ENCODE measurements at regions not wholly inside any gene's neighbourhood (a gene's known extent, or its start where the extent isn't known, plus 50 kb on each side); places are given as distances from the start of the nearest gene placed in this dataset.
A peak's percentile ranks its signal among the peaks of the same experiment; 100 is the strongest.

DNA sequence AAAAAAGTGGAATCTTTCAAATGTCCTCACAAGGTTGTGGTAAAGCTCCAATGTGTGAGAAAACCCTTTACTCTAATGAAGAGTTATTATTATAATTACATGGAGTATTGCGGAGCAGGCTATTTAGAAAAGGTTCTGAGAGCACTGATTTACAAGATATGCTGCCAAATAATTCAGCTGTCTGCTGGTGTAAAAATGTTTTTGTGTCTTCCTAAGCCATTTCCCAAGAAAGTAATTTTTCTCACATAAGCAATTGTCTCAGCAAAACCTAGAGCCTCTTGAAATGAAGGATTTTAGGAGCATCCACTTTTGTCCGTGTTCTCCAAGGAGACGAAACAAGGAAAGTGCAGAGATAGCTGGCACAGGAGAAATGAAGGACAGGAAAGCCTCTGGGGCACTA, 229.6 kb upstream of the STARD13 start:
- no peak for DNase-seq (ENCODE audit: low read depth, low spot score)

GRCh38 chr13:33518452-33518851, 232.9 kb upstream of the STARD13 start:
- DNase-seq (ENCODE audit: low read depth, low spot score): no peak

DNA sequence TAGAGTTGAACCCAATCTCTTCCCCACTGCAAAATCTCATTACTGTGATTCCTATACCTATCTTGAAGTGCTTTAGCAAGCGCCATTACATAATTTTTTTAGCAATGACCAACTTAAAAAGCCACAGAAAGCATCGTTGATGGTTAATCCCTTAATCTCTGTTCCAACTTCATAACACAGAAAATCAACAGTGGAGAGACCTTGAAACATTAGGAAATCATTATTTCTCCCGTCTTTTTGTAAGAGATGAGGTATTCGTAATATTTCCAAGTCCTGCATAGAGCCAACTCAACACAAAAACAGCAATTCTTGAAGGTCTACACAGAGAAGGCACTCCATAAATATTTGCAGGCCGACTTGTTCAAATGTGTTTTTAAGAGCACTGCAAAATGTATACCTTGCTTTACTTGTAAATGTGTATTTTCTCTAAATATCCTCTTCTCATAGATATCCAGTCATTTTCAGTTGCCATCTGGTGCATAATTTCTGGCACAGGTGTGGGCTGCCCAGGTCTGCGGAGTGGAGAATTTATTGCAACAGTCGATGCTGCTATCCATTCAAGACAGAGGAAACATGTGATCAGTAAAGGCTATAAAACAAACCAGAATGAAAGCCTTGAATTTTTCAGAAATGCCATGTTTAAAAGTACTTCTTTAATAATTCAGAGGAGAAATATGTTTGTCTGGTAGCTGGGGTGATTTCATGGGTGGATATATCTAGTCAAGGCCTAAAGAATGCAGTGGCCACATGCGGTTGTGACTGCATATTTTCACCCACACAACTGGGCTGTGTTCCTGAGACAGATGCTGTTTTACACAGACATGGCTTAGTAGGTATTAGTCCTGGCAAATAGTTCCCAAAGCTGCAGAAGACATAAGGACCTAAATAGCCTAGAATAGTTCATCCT, 234.3 kb upstream of the STARD13 start:
- no peak for DNase-seq (ENCODE audit: low read depth, low spot score)

DNA sequence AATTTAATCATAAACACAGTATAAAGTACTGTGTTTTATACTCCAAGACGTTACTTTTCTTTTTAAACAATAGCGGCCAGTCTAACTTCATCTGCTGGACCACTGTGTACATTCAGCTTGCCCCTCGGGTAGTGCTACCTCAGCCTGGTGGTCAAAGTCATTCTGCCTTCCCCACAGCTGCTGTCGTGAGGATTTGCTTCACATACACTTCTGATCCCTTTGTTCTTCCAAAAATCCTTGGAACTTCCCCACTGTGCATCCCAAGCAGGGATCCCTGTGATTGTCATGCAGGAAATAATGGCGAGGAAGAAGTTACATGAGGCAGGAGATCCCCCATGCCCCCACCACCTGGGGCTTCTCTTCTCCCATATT, 234.9 kb upstream of the STARD13 start:
- no peak for DNase-seq (ENCODE audit: low read depth, low spot score)

GRCh38 chr13:33524086-33524485, 238.5 kb upstream of the STARD13 start:
- DNase-seq (ENCODE audit: low read depth, low spot score): no peak

GRCh38 chr13:33525763-33526162, 240.2 kb upstream of the STARD13 start:
- DNase-seq (ENCODE audit: low read depth, low spot score): no peak

DNA sequence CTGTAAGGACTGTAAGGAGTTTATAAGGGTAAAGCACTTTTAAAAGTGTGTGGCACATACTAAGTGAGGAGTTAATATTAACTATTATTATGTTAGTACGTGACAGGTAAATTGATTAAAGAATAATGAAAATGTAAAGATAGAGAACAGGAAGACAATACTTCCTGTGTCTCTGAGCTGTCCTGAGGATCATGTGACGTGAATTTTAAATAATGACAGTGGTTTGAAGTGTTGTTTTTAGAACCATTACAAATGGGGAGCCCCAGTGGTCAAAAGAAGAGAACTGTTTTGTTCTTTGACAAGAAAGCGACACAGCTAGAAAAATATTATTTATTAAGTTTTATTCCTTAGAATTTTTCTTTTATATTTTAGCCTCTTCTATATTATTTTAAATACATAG, 241.2 kb upstream of the STARD13 start:
- no peak for DNase-seq (ENCODE audit: low read depth, low spot score)

DNA sequence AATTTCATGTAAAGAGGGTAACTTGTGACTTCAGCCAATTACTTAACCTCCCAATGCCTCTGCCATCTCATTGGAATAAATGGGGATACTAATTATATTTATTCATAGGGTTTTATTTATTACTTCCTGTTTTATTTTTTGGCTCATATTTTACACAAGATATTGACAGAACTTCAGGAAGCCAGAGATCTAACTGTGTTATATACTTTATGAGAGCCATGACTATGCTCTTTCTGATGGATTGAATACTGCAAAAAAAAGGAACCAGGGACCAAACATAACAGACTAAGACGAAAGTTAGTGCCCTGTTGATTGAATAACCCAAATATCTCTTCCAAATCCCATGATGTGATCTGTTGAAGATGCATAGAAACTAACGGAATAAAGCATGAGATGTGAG, 243.3 kb upstream of the STARD13 start:
- no peak for DNase-seq (ENCODE audit: low read depth, low spot score)

GRCh38 chr13:33531484-33531883, 245.9 kb upstream of the STARD13 start:
- no peak for DNase-seq (ENCODE audit: low read depth, low spot score)

DNA sequence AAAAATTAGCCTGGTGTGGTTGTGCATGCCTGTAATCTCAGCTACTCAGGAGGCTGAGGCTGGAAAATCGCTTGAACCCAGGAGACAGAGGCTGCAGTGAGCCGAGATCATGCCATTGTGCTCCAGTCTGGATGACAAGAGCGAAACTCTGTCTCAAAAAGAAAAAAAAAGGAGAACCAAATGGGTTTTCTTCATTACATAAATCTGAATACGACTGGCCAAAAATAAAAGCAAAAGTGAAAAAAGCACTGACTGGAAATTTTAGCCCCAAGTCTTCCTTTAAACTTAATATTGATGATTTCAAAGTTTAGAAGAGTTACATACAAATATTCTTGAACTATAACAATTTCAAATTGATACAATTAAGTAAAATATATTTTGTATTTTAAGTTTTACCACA, 249.5 kb upstream of the STARD13 start:
- no peak for DNase-seq (ENCODE audit: low read depth, low spot score)

DNA sequence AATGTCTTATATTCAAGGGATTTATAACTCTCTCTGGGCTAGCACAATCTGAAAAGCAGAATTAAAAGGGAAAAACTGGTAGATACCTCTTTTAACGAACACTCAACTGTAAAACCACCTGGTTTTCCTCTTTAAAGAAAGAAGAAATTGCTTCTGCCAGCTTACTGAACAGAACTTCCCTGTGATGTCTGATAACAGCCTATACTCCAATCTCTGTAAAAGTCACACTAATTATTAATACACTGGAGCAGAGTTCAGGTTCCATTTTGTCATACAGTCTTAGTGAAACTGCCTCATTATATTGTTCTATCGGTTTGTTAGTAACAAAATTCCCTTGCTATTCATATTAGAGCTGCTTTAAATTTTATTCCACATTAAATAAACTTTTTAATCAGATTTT, 251.0 kb upstream of the STARD13 start:
- no peak for DNase-seq (ENCODE audit: low read depth, low spot score)

- no peak for DNase-seq (ENCODE audit: low read depth, low spot score)
Observed at GRCh38 chr13:33537026-33537425, 251.5 kb upstream of the STARD13 start.

DNA sequence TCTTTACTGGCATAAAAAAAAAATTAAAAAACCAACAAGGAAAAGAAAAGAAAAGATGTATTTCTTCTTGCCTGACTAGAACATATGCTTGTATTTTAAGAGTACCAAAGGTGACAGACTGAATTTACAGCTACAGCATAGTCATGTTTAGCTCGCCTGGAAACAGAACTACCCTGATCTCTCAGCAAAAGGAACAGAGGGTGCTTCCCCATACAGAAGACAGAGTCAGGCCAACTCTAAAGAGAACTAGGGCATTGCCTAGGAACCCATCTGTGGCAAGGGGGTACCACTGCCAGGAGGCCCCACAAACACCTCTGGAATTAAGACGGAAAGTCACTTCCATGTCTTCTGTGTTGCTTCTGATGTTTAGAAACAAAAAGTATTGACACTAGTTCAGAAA, 252.1 kb upstream of the STARD13 start:
- DNase-seq (ENCODE audit: low read depth, low spot score): no peak

- no peak for DNase-seq (ENCODE audit: low read depth, low spot score)
Observed at GRCh38 chr13:33541456-33541855, 255.9 kb upstream of the STARD13 start.

DNA sequence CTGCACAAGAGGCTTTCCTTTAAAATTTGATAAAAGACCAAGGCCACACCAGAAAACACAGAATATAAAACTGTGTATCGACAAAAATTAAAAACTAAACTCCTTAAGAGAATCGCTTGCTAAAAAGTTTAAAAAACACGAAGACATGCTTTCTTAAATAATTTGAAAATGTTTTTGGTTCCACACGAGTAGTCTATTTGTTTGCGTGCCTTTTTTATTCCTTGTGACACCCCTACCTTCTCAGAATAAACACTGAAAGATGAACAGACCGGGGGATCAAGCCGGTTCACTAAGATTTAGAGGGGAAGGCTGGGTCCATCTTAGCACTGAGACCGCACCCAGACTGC, 256.4 kb upstream of the STARD13 start:
- no peak for DNase-seq (ENCODE audit: low read depth, low spot score)

GRCh38 chr13:33542309-33543088, 256.9 kb upstream of the STARD13 start:
- DNase-seq (ENCODE audit: low read depth, low spot score): peak; percentile 76

DNA sequence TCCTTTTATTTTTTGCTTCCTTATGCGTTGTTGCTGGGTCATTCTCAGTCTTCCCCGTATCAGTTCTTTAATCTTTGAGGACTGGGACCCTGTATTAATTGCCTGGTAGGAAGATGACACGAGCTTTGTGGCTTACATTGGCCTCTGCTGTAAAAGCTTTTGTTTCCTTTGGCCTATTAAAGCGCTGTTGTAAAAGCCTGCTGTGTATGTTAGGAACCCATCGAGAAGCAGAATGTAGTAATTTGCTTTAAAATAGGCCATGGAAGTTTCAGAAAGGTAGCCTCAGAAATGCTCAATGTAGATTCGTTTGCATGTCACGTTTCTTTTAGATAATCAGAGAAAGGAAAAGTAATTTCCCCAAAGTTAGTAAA, 257.5 kb upstream of the STARD13 start:
- no peak for DNase-seq (ENCODE audit: low read depth, low spot score)

DNA sequence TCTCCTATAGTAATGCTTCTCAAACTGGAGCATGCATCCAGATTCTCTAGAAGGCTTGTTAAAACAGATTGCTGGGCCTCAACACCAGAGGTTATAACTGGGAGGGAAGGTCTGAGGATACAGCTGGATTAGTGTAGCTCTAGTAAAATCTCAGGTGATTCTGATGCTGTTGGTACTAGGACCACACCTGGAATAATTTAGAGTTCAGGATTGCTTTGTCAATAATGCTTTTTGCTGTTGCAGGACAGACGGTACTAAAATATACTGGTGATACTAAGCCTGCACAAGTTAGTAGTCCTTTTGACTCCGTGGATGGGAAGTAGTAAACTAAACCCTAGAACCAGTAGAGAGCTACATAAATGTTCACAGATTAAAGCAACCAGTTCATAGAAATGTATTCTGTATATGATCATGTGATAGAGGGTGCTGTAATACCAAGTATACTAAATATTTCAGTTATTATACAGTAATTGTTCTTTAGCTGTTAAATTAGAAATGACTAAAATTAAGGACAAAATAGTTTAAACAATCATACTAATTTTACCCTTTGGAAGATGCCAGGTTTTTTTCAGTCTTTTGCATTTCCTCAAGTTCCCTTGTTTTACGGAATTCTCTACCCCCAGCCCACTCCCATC, 258.2 kb upstream of the STARD13 start:
- DNase-seq (ENCODE audit: low read depth, low spot score): no peak

DNA sequence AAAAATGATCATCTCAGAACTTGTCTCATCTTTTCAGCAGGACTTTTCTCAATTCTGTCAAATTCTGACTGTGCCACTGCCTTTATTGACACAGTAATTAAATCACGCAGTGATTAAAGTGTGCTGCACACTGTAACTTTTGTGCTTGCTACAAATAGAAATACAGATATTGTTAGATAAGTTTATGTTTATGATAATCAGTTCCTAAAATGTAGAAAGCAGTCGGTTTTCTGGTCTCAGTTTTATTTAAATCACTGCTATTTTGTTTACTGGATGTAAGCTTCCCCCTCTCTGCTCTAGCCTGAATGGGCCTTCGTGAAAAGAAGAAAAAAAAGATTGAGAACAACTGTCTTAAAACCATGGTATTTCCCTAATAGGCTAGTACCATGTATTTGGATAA, 258.8 kb upstream of the STARD13 start:
- no peak for DNase-seq (ENCODE audit: low read depth, low spot score)

DNA sequence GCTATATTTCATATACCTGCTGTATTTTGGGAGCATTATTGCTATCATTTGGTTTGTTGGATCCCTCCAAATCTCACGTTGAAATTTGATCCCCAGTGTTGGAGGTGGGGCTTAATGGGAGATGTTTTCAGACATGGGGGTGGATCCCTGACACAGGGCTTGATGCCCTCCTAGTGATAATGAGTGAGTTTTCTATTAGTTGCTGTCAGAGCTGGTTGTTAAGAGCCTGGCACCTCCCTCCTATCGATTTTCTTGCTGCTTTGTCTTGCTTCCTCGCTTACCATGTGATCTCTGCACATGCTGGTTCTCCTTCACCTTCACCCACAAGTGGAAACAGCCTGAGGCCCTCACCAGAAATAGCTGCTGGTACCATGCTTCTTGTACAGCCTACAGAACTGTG, 259.9 kb upstream of the STARD13 start:
- no peak for DNase-seq (ENCODE audit: low read depth, low spot score)

- no peak for DNase-seq (ENCODE audit: low read depth, low spot score)
Observed at GRCh38 chr13:33547035-33547434, 261.5 kb upstream of the STARD13 start.

DNA sequence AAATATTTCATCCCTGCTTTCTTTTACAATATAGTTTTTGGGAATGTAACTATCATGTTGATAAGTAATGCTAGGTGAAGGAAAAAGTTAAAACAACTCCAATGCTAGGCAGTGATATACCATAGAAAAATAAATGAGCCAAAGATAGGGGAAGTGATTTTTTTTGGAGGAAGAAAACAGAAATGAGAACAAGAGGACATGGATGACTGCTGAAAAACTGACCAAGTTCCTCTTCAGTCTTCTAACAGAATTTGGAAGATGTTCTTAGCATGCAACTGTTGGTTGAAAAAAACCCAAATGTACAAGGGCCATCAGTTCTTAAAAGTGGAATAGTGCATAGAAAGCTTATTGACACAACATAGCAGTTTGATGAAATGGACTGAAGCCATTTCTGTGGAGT, 262.5 kb upstream of the STARD13 start:
- DNase-seq (ENCODE audit: low read depth, low spot score): no peak

DNA sequence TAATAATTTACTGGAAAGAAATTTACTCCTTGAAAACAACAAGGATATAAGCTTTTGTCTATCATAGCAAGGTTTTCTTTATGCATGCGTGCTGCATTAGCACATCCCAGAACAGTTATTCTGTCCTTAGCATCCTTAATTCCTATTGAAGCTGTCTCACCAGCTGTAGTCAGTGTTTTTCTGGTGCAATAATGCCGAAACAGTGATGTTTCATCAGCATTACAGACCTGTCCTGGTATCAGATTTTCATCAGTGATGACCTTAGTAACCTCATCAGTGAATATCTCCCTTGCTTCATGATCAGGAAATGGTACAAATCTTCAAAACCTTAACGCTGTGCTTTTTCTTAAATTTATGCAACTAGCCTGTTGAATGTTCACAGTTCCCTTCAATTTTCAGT, 264.7 kb upstream of the STARD13 start:
- no peak for DNase-seq (ENCODE audit: low read depth, low spot score)
